Stimulated activated naive B cell treated with anti-CD40 and anti-IgM and Interleukin-4, amounts not matched to agents 10 μg/mL and 1 μg/mL and 100 μg/mL, for 72 hours (primary cell): ENCODE measurements at regions not wholly inside any gene's neighbourhood (a gene's known extent, or its start where the extent isn't known, plus 50 kb on each side); places are given as distances from the start of the nearest gene placed in this dataset.

ENCODE experiments used
- ATAC-seq, 2 donors: fragments of 150-1000 bp; cut with Tn5 transposase; replicated peaks; 2 replicates each; pipeline ENCODE4 v1.10.0; 2021; ENCODE audit warnings: moderate library complexity in 1 of 2
- DNase-seq: peaks from one replicate; pipeline ENCODE4 v3.0.0; 2021
- H3K27ac Mint-ChIP-seq: one replicate; pipeline ENCODE4 v1.8.0; 2022; ENCODE audit warnings: mild to moderate bottlenecking, mixed read lengths
- H3K27me3 Mint-ChIP-seq, 2 donors: one replicate each; pipeline ENCODE4 v1.8.0; 2022; ENCODE audit warnings: mixed read lengths in 2 of 2
- H3K36me3 Mint-ChIP-seq, 2 donors: one replicate each; pipeline ENCODE4 v1.8.0; 2022; ENCODE audit warnings: mixed read lengths in 2 of 2, mild to moderate bottlenecking in 1 of 2
- H3K4me1 Mint-ChIP-seq, 2 donors: one replicate each; pipeline ENCODE4 v1.8.0; 2022; ENCODE audit warnings: mixed read lengths in 2 of 2, mild to moderate bottlenecking in 1 of 2
- H3K4me3 Mint-ChIP-seq, 2 donors: one replicate each; pipeline ENCODE4 v1.8.0; 2022; ENCODE audit warnings: mild to moderate bottlenecking in 2 of 2, mixed read lengths in 2 of 2, moderate library complexity in 1 of 2
- H3K9me3 Mint-ChIP-seq, 2 donors: one replicate each; pipeline ENCODE4 v1.8.0; 2022; ENCODE audit warnings: mixed read lengths in 2 of 2, mild to moderate bottlenecking in 1 of 2

GRCh38 chr7:42381161-42381560, 144.2 kb upstream of the GLI3 start:
- ATAC-seq (no peak), DNase-seq (no peak)
- no peaks in the 10 kb centered on the region for H3K36me3 Mint-ChIP-seq
- no peaks in the 10 kb centered on the region for H3K4me1 Mint-ChIP-seq
- H3K27me3 Mint-ChIP-seq = no peaks in the 10 kb centered on the region
- peaks cover 3 to 5% of the 10 kb centered on the region in 2 donors for H3K9me3 Mint-ChIP-seq
- H3K4me3 Mint-ChIP-seq = no peak overlapping the region
- H3K27ac Mint-ChIP-seq = no peak overlapping the region

- Mint-ChIP-seq H3K4me1 (no peaks in the 10 kb centered on the region), H3K4me3 (no peak overlapping the region), H3K27ac (no peak overlapping the region), H3K36me3 (no peaks in the 10 kb centered on the region), H3K9me3 (peaks cover 3 to 5% of the 10 kb centered on the region in 2 donors), H3K27me3 (no peaks in the 10 kb centered on the region)
- no peak for ATAC-seq
- DNase-seq = no peak
Measured at GRCh38 chr7:42380401-42380800, 143.4 kb upstream of the GLI3 start.

GRCh38 chr7:42378149-42378548, 141.1 kb upstream of the GLI3 start:
- H3K27me3 Mint-ChIP-seq = peaks cover 8 to 13% of the 10 kb centered on the region in 2 donors
- peaks cover 5% of the 10 kb centered on the region in 2 donors for H3K9me3 Mint-ChIP-seq
- no peak for DNase-seq
- H3K4me3 Mint-ChIP-seq = no peak overlapping the region
- no peak for ATAC-seq
- H3K36me3 Mint-ChIP-seq = no peaks in the 10 kb centered on the region
- H3K4me1 Mint-ChIP-seq = no peaks in the 10 kb centered on the region
- H3K27ac Mint-ChIP-seq = no peak overlapping the region

- Mint-ChIP-seq H3K9me3 (peaks cover 3 to 8% of the 10 kb centered on the region in 2 donors), H3K27ac (no peak overlapping the region), H3K4me1 (no peaks in the 10 kb centered on the region), H3K4me3 (no peak overlapping the region), H3K27me3 (peaks cover 8 to 13% of the 10 kb centered on the region in 2 donors), H3K36me3 (no peaks in the 10 kb centered on the region)
- no peak for DNase-seq
- ATAC-seq = no peak
Measured at GRCh38 chr7:42373285-42373684, 136.3 kb upstream of the GLI3 start.

GRCh38 chr7:42372479-42372878, 135.5 kb upstream of the GLI3 start:
- no peaks in the 10 kb centered on the region for H3K36me3 Mint-ChIP-seq
- peaks cover 5 to 11% of the 10 kb centered on the region in 2 donors for H3K9me3 Mint-ChIP-seq
- H3K4me3 Mint-ChIP-seq = no peak overlapping the region
- no peak for ATAC-seq
- no peak overlapping the region for H3K27ac Mint-ChIP-seq
- no peak for DNase-seq
- H3K27me3 Mint-ChIP-seq = peaks cover 8 to 13% of the 10 kb centered on the region in 2 donors
- no peaks in the 10 kb centered on the region for H3K4me1 Mint-ChIP-seq

GRCh38 chr7:42359946-42360345, 122.9 kb upstream of the GLI3 start:
- no peak overlapping the region for H3K27ac Mint-ChIP-seq
- H3K36me3 Mint-ChIP-seq = no peaks in the 10 kb centered on the region
- peaks cover 3 to 9% of the 10 kb centered on the region in 2 donors for H3K9me3 Mint-ChIP-seq
- no peaks in the 10 kb centered on the region for H3K27me3 Mint-ChIP-seq
- H3K4me3 Mint-ChIP-seq = no peak overlapping the region
- no peak for DNase-seq
- ATAC-seq = no peak
- no peaks in the 10 kb centered on the region for H3K4me1 Mint-ChIP-seq

GRCh38 chr7:42351316-42351935, 114.4 kb upstream of the GLI3 start:
- ATAC-seq (no peak), DNase-seq (no peak)
- Mint-ChIP-seq H3K27ac (no peak overlapping the region), H3K27me3 (peaks cover 0 to 7% of the 10 kb centered on the region in 2 donors), H3K4me3 (no peak overlapping the region), H3K4me1 (no peaks in the 10 kb centered on the region), H3K36me3 (no peaks in the 10 kb centered on the region), H3K9me3 (peaks cover 0 to 3% of the 10 kb centered on the region in 2 donors)

GRCh38 chr7:42350801-42351200, 113.8 kb upstream of the GLI3 start:
- H3K36me3 Mint-ChIP-seq = no peaks in the 10 kb centered on the region
- no peak overlapping the region for H3K27ac Mint-ChIP-seq
- H3K27me3 Mint-ChIP-seq = peaks cover 0 to 7% of the 10 kb centered on the region in 2 donors
- ATAC-seq (no peak), DNase-seq (no peak)
- H3K9me3 Mint-ChIP-seq = peaks cover 0 to 3% of the 10 kb centered on the region in 2 donors
- H3K4me3 Mint-ChIP-seq = no peak overlapping the region
- no peaks in the 10 kb centered on the region for H3K4me1 Mint-ChIP-seq

- DNase-seq = no peak
- H3K27me3 Mint-ChIP-seq = peaks cover 0 to 7% of the 10 kb centered on the region in 2 donors
- no peak overlapping the region for H3K27ac Mint-ChIP-seq
- H3K36me3 Mint-ChIP-seq = no peaks in the 10 kb centered on the region
- no peaks in the 10 kb centered on the region for H3K4me1 Mint-ChIP-seq
- peaks cover 0 to 3% of the 10 kb centered on the region in 2 donors for H3K9me3 Mint-ChIP-seq
- ATAC-seq = no peak
- no peak overlapping the region for H3K4me3 Mint-ChIP-seq
Measured at GRCh38 chr7:42348631-42349030, 111.6 kb upstream of the GLI3 start.

GRCh38 chr7:42348071-42348470, 111.1 kb upstream of the GLI3 start:
- DNase-seq = no peak
- H3K4me3 Mint-ChIP-seq = no peak overlapping the region
- ATAC-seq = no peak
- H3K27ac Mint-ChIP-seq = no peak overlapping the region
- H3K36me3 Mint-ChIP-seq = no peaks in the 10 kb centered on the region
- H3K27me3 Mint-ChIP-seq = peaks cover 0 to 7% of the 10 kb centered on the region in 2 donors
- H3K9me3 Mint-ChIP-seq = peaks cover 0 to 3% of the 10 kb centered on the region in 2 donors
- no peaks in the 10 kb centered on the region for H3K4me1 Mint-ChIP-seq

- Mint-ChIP-seq H3K27ac (no peak overlapping the region), H3K9me3 (peaks cover 0 to 3% of the 10 kb centered on the region in 2 donors), H3K27me3 (peaks cover 0 to 7% of the 10 kb centered on the region in 2 donors), H3K36me3 (no peaks in the 10 kb centered on the region), H3K4me3 (no peak overlapping the region), H3K4me1 (no peaks in the 10 kb centered on the region)
- ATAC-seq = no peak
- DNase-seq = no peak
Measured at GRCh38 chr7:42347616-42348015, 110.6 kb upstream of the GLI3 start.

GRCh38 chr7:42345478-42346299, 108.7 kb upstream of the GLI3 start:
- Mint-ChIP-seq H3K9me3 (no peaks in the 10 kb centered on the region), H3K4me3 (no peak overlapping the region), H3K4me1 (no peaks in the 10 kb centered on the region), H3K36me3 (no peaks in the 10 kb centered on the region), H3K27ac (no peak overlapping the region), H3K27me3 (peaks cover 0 to 5% of the 10 kb centered on the region in 2 donors)
- ATAC-seq = no peak
- no peak for DNase-seq

GRCh38 chr7:42344198-42344755, 107.3 kb upstream of the GLI3 start:
- DNase-seq (no peak), ATAC-seq (no peak)
- H3K4me3 Mint-ChIP-seq = no peak overlapping the region
- no peaks in the 10 kb centered on the region for H3K4me1 Mint-ChIP-seq
- H3K27ac Mint-ChIP-seq = no peak overlapping the region
- no peaks in the 10 kb centered on the region for H3K36me3 Mint-ChIP-seq
- peaks cover 0 to 5% of the 10 kb centered on the region in 2 donors for H3K27me3 Mint-ChIP-seq
- no peaks in the 10 kb centered on the region for H3K9me3 Mint-ChIP-seq

- ATAC-seq = no peak
- Mint-ChIP-seq H3K36me3 (no peaks in the 10 kb centered on the region), H3K4me1 (no peaks in the 10 kb centered on the region)
Measured at GRCh38 chr7:42342381-42342780, 105.4 kb upstream of the GLI3 start.

GRCh38 chr7:42340436-42340835, 103.4 kb upstream of the GLI3 start:
- no peak for ATAC-seq
- Mint-ChIP-seq H3K36me3 (no peaks in the 10 kb centered on the region), H3K27ac (no peak overlapping the region), H3K4me3 (no peak overlapping the region), H3K4me1 (no peaks in the 10 kb centered on the region), H3K27me3 (peaks cover 0 to 9% of the 10 kb centered on the region in 2 donors), H3K9me3 (no peaks in the 10 kb centered on the region)
- no peak for DNase-seq

More at GRCh38 chr7:42342381-42342780, 105.4 kb upstream of the GLI3 start:
- H3K4me3 Mint-ChIP-seq = no peak overlapping the region
- H3K9me3 Mint-ChIP-seq = no peaks in the 10 kb centered on the region
- DNase-seq = no peak
- H3K27ac Mint-ChIP-seq = no peak overlapping the region
- H3K27me3 Mint-ChIP-seq = peaks cover 0 to 8% of the 10 kb centered on the region in 2 donors
